ENCODE measurements at regions not wholly inside any gene's neighbourhood (a gene's known extent, or its start where the extent isn't known, plus 50 kb on each side); places are given as distances from the start of the nearest gene placed in this dataset.

GRCh38 chr14:34172550-34173368 is 221.9 kb upstream of the EGLN3 start:
- Histone ChIP-seq H3K27me3 (no peaks in the 10 kb centered on the region), H3K27ac (no peak overlapping the region), H3K36me3 (no peaks in the 10 kb centered on the region), H3K4me1 (no peaks in the 10 kb centered on the region), H3K9me3 (no peaks in the 10 kb centered on the region), H3K4me3 (no peak overlapping the region)
- TF ChIP-seq, protein P1, sequence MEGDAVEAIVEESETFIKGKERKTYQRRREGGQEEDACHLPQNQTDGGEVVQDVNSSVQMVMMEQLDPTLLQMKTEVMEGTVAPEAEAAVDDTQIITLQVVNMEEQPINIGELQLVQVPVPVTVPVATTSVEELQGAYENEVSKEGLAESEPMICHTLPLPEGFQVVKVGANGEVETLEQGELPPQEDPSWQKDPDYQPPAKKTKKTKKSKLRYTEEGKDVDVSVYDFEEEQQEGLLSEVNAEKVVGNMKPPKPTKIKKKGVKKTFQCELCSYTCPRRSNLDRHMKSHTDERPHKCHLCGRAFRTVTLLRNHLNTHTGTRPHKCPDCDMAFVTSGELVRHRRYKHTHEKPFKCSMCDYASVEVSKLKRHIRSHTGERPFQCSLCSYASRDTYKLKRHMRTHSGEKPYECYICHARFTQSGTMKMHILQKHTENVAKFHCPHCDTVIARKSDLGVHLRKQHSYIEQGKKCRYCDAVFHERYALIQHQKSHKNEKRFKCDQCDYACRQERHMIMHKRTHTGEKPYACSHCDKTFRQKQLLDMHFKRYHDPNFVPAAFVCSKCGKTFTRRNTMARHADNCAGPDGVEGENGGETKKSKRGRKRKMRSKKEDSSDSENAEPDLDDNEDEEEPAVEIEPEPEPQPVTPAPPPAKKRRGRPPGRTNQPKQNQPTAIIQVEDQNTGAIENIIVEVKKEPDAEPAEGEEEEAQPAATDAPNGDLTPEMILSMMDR (IDR thresholded peaks at IDR 0.05) = no peak
- no peak for TF ChIP-seq POLR2A (IDR thresholded peaks at IDR 0.05)
- DNase-seq = no peak

GRCh38 chr14:34172173-34172451 is 221.2 kb upstream of the EGLN3 start:
- Histone ChIP-seq H3K9me3 (no peaks in the 10 kb centered on the region), H3K36me3 (no peaks in the 10 kb centered on the region), H3K4me1 (no peaks in the 10 kb centered on the region), H3K4me3 (no peak overlapping the region), H3K27ac (no peak overlapping the region), H3K27me3 (no peaks in the 10 kb centered on the region)
- DNase-seq = no peak
- no peak for TF ChIP-seq POLR2A (IDR thresholded peaks at IDR 0.05)
- TF ChIP-seq, protein P1 (IDR thresholded peaks at IDR 0.05) = no peak

- TF ChIP-seq, protein P1 (IDR thresholded peaks at IDR 0.05) = no peak
- TF ChIP-seq POLR2A (IDR thresholded peaks at IDR 0.05) = no peak
- no peaks in the 10 kb centered on the region for H3K9me3 ChIP-seq
- DNase-seq = no peak
- H3K4me1 ChIP-seq = no peaks in the 10 kb centered on the region
- no peak overlapping the region for H3K4me3 ChIP-seq
- no peaks in the 10 kb centered on the region for H3K36me3 ChIP-seq
- no peaks in the 10 kb centered on the region for H3K27me3 ChIP-seq
- H3K27ac ChIP-seq = no peak overlapping the region
These were observed 220.7 kb upstream of the EGLN3 start for GRCh38 chr14:34171431-34172172.

- DNase-seq = no peak
- no peaks in the 10 kb centered on the region for H3K36me3 ChIP-seq
- no peaks in the 10 kb centered on the region for H3K9me3 ChIP-seq
- H3K4me3 ChIP-seq = no peak overlapping the region
- H3K27me3 ChIP-seq = no peaks in the 10 kb centered on the region
- no peak overlapping the region for H3K27ac ChIP-seq
- no peaks in the 10 kb centered on the region for H3K4me1 ChIP-seq
- TF ChIP-seq POLR2A (IDR thresholded peaks at IDR 0.05) = no peak
- TF ChIP-seq, protein P1 (IDR thresholded peaks at IDR 0.05) = no peak
These were observed 220.0 kb upstream of the EGLN3 start for GRCh38 chr14:34170882-34171281.

GRCh38 chr14:34169561-34169960 is 218.7 kb upstream of the EGLN3 start:
- H3K36me3 ChIP-seq = no peaks in the 10 kb centered on the region
- DNase-seq = no peak
- H3K4me1 ChIP-seq = no peaks in the 10 kb centered on the region
- H3K27ac ChIP-seq = no peak overlapping the region
- H3K9me3 ChIP-seq = no peaks in the 10 kb centered on the region
- no peaks in the 10 kb centered on the region for H3K27me3 ChIP-seq
- no peak overlapping the region for H3K4me3 ChIP-seq
- TF ChIP-seq, protein P1 (IDR thresholded peaks at IDR 0.05) = no peak
- no peak for TF ChIP-seq POLR2A (IDR thresholded peaks at IDR 0.05)

All from Peyer's patch (tissue), 4 donors.